Fibroblast of villous mesenchyme (primary cell): ENCODE measurements at regions not wholly inside any gene's neighbourhood (a gene's known extent, or its start where the extent isn't known, plus 50 kb on each side); places are given as distances from the start of the nearest gene placed in this dataset.
"Not testable (repeated sequence)": the region's sequence is repeated elsewhere in the genome, so short reads cannot be mapped to it uniquely, and the experiment has no call there.

Source experiments
- DNase-seq: peaks from one replicate; pipeline ENCODE4 v3.0.0-alpha.2; 2010; ENCODE audit warnings: low read depth
- H3K4me3 ChIP-seq: 2 replicates; pipeline ENCODE4 v1.5.1; 2011; ENCODE audit warnings: low read depth, mild to moderate bottlenecking, low read length
- CTCF ChIP-seq: IDR thresholded peaks from 2 replicates; pipeline ENCODE4 v1.5.1; 2012; ENCODE audit warnings: low read depth, mild to moderate bottlenecking, low read length; ENCODE audit not compliant: insufficient read depth

GRCh38 chr14:81618695-81619094, 85.0 kb upstream of the SEL1L start:
- H3K4me3 ChIP-seq = no peak overlapping the region
- no peak for TF ChIP-seq CTCF

GRCh38 chr14:81619816-81620215, 86.2 kb upstream of the SEL1L start:
- no peak for TF ChIP-seq CTCF
- DNase-seq = no peak
- H3K4me3 ChIP-seq = no peak overlapping the region

More at GRCh38 chr14:81618695-81619094, 85.0 kb upstream of the SEL1L start:
- DNase-seq = no peak

- not testable (repeated sequence) for DNase-seq, H3K4me3 ChIP-seq
These were observed 90.2 kb upstream of the SEL1L start for GRCh38 chr14:81623771-81624396.

GRCh38 chr14:81625343-81625742, 91.7 kb upstream of the SEL1L start:
- TF ChIP-seq CTCF = no peak
- H3K4me3 ChIP-seq = no peak overlapping the region
- DNase-seq = peak; percentile 1

GRCh38 chr14:81632157-81632556, 98.5 kb upstream of the SEL1L start:
- DNase-seq = no peak
- H3K4me3 ChIP-seq = no peak overlapping the region
- no peak for TF ChIP-seq CTCF

- TF ChIP-seq CTCF = no peak
- H3K4me3 ChIP-seq = no peak overlapping the region
- no peak for DNase-seq
These were observed 99.8 kb upstream of the SEL1L start for GRCh38 chr14:81633496-81633895.

- DNase-seq = no peak
- H3K4me3 ChIP-seq = no peak overlapping the region
- TF ChIP-seq CTCF = no peak
These were observed 104.0 kb upstream of the SEL1L start for GRCh38 chr14:81637639-81638038.
